K562 (cell line): ENCODE measurements at regions not wholly inside any gene's neighbourhood (a gene's known extent, or its start where the extent isn't known, plus 50 kb on each side); places are given as distances from the start of the nearest gene placed in this dataset.

Source experiments
- BHLHE40 ChIP-seq: IDR thresholded peaks from 2 replicates; pipeline ENCODE4 v1.6.1; 2011; ENCODE audit warnings: low read length, improper control_type of control experiment
- CEBPB ChIP-seq: fragments of 450-650 bp; IDR thresholded peaks from 2 replicates; pipeline ENCODE4 v1.6.1; 2016; ENCODE audit warnings: missing genetic modification characterization, missing compliant biosample characterization
- CTCF ChIP-seq, 3 experiments: IDR thresholded peaks in 2 of 3; conservative IDR thresholded peaks in 1 of 3; 2 replicates each; pipeline ENCODE4 v1.5.1; 2011 to 2012; ENCODE audit warnings: low read length in 3 of 3, mild to moderate bottlenecking in 3 of 3, control low read depth in 2 of 3, improper control_type of control experiment in 1 of 3, inconsistent platforms in 1 of 3, low read depth in 1 of 3, mixed read lengths in 1 of 3, moderate library complexity in 1 of 3; ENCODE audit not compliant: insufficient read depth in 2 of 3
- HCFC1 ChIP-seq: IDR thresholded peaks from 2 replicates; pipeline ENCODE4 v1.6.1; 2012; ENCODE audit warnings: low read depth, low read length, improper control_type of control experiment
- ILK ChIP-seq: fragments of 450-650 bp; IDR thresholded peaks from 2 replicates; pipeline ENCODE4 v1.6.1; 2016; ENCODE audit warnings: missing genetic modification characterization, low read depth, mild to moderate bottlenecking, missing compliant biosample characterization, moderate library complexity, borderline replicate concordance
- SMARCB1 ChIP-seq: IDR thresholded peaks from 2 replicates; pipeline ENCODE4 v1.6.1; 2011; ENCODE audit warnings: improper control_type of control experiment, low read depth; ENCODE audit not compliant: insufficient read length
- SRF ChIP-seq, 2 experiments: fragments of 250-450, 450-650 bp in 1 of 2; sonication (Bioruptor Pico) in 1 of 2; sonication (generic) in 1 of 2; formaldehyde crosslinking; IDR thresholded peaks; 2 replicates each; pipeline versions ENCODE4 v1.5.0 to v1.5.1; 2020 to 2022; ENCODE audit warnings: mild to moderate bottlenecking in 1 of 2, missing genetic modification reagents in 1 of 2
- ZBTB11 ChIP-seq, 3 experiments: fragments of 200-800 bp in 1 of 3; fragments of 250-450 bp in 1 of 3; fragments of 450-650 bp in 1 of 3; sonication (Bioruptor Pico) in 1 of 3; sonication (Bioruptor generic) in 1 of 3; formaldehyde crosslinking in 1 of 3; IDR thresholded peaks; 2 replicates each; pipeline versions ENCODE4 v1.6.1 to v1.8.0; 2016 to 2022; ENCODE audit warnings: mild to moderate bottlenecking in 2 of 3, missing genetic modification characterization in 2 of 3, missing compliant biosample characterization in 1 of 3, moderate library complexity in 1 of 3

- TF ChIP-seq HCFC1 (no peak), ZBTB11 (CRISPR knock-in tag; IDR thresholded peaks at IDR 0.05) (no peak), CTCF (IDR thresholded peaks at IDR 0.05 in 2 of 3, conservative IDR thresholded peaks at IDR 0.05 in 1 of 3; ENCODE audit: insufficient read depth in 2 of 3, low read depth in 1 of 3, low read length in 3 of 3) (no peak), SRF (CRISPR knock-in tag; IDR thresholded peaks at IDR 0.05) (no peak), SMARCB1 (no peak), CEBPB (tag) (no peak), BHLHE40 (no peak), ILK (tag) (no peak)
Measured at GRCh38 chr12:78683031-78683430, 181.5 kb upstream of the SYT1 start.
